Nephron progenitor cell (in vitro differentiated cells): ENCODE measurements at regions not wholly inside any gene's neighbourhood (a gene's known extent, or its start where the extent isn't known, plus 50 kb on each side); places are given as distances from the start of the nearest gene placed in this dataset.

Experiments used
- DNase-seq: peaks from one replicate; pipeline ENCODE4 v3.0.0; 2021
- H3K27ac Mint-ChIP-seq: 2 replicates; pipeline ENCODE4 v1.8.0; 2021; ENCODE audit warnings: mild to moderate bottlenecking, moderate library complexity, mixed read lengths
- H3K27me3 Mint-ChIP-seq: 2 replicates; pipeline ENCODE4 v1.8.0; 2021; ENCODE audit warnings: mild to moderate bottlenecking, low read depth, mixed read lengths; ENCODE audit not compliant: poor library complexity
- H3K36me3 Mint-ChIP-seq: 2 replicates; pipeline ENCODE4 v1.8.0; 2021; ENCODE audit warnings: low read depth, mixed read lengths
- H3K4me1 Mint-ChIP-seq: 2 replicates; pipeline ENCODE4 v1.8.0; 2021; ENCODE audit warnings: mixed read lengths
- H3K4me3 Mint-ChIP-seq: 2 replicates; pipeline ENCODE4 v1.8.0; 2021; ENCODE audit warnings: mild to moderate bottlenecking, moderate library complexity, mixed read lengths
- H3K9me3 Mint-ChIP-seq: 2 replicates; pipeline ENCODE4 v1.8.0; 2021; ENCODE audit warnings: mild to moderate bottlenecking, moderate library complexity, mixed read lengths
- TF ChIP-seq, protein P1 (sequence below): fragments of 200-600 bp; sonication (generic); IDR thresholded peaks from 2 replicates; pipeline ENCODE4 v1.5.0; 2021; ENCODE audit warnings: antibody characterized with exemption

DNA sequence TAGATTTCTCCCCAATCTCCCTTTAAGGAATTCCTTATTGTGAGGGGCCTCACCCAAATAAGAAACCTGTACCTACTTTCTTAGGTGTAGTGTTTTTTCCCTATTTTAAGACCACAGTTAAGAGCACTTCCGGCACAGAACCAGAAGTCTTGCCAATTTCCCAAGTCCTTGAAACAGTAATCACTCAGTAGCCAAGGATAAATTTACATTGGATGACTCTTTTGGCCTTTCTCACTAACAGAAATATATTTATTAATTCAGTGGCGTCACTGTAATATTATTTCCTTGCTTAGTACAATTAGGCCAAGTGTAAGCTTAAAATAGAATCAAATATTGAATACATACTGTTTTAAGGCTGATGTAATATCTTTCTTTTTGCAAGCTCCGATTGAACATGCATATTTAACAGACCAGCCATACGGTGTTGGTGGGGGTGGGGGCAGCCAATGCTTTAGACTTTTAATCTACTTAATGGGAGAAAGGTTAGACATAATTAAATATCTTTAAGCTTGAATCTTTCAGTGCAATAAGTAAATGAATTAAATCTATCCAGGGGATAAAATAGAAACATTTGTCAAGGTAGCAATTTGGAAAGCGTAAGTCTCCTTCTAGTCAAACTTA is 50.8 kb upstream of the ITGA6 start:
- H3K36me3 Mint-ChIP-seq, result no peaks in the 10 kb centered on the region
- H3K27ac Mint-ChIP-seq, result no peak overlapping the region
- peaks cover 16% of the 10 kb centered on the region for H3K4me1 Mint-ChIP-seq
- TF ChIP-seq, protein P1, sequence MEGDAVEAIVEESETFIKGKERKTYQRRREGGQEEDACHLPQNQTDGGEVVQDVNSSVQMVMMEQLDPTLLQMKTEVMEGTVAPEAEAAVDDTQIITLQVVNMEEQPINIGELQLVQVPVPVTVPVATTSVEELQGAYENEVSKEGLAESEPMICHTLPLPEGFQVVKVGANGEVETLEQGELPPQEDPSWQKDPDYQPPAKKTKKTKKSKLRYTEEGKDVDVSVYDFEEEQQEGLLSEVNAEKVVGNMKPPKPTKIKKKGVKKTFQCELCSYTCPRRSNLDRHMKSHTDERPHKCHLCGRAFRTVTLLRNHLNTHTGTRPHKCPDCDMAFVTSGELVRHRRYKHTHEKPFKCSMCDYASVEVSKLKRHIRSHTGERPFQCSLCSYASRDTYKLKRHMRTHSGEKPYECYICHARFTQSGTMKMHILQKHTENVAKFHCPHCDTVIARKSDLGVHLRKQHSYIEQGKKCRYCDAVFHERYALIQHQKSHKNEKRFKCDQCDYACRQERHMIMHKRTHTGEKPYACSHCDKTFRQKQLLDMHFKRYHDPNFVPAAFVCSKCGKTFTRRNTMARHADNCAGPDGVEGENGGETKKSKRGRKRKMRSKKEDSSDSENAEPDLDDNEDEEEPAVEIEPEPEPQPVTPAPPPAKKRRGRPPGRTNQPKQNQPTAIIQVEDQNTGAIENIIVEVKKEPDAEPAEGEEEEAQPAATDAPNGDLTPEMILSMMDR, result no peak
- H3K4me3 Mint-ChIP-seq, result no peak overlapping the region
- H3K27me3 Mint-ChIP-seq, result peaks cover 7% of the 10 kb centered on the region
- peaks cover 8% of the 10 kb centered on the region for H3K9me3 Mint-ChIP-seq
- DNase-seq, result no peak

DNA sequence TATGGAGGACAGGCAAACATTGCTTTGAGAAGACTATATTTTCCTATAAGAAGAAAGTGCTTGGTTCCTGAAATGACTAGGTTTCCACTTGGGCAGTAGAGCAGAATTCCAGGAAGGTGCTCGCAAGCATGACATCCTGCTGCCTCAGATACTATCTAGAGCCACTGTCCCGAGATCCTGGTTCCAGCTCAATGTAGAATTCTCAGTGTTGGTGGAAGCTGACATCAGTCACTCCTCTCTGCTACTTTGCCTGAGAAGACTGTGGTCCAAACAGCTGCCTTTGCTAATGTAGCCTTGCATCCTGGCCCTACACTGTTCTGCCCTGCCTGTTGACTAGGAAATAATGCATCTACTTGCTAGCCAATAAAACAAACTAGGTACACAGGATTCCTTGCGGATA is 50.0 kb upstream of the ITGA6 start:
- peaks cover 8% of the 10 kb centered on the region for H3K9me3 Mint-ChIP-seq
- no peak overlapping the region for H3K27ac Mint-ChIP-seq
- no peak overlapping the region for H3K4me3 Mint-ChIP-seq
- no peaks in the 10 kb centered on the region for H3K36me3 Mint-ChIP-seq
- peaks cover 17% of the 10 kb centered on the region for H3K4me1 Mint-ChIP-seq
- peaks cover 7% of the 10 kb centered on the region for H3K27me3 Mint-ChIP-seq
- TF ChIP-seq, protein P1, result no peak
- no peak for DNase-seq
